Neural cell (in vitro differentiated cells): ENCODE measurements at regions not wholly inside any gene's neighbourhood (a gene's known extent, or its start where the extent isn't known, plus 50 kb on each side); places are given as distances from the start of the nearest gene placed in this dataset.

Experiments used
- H2AFZ ChIP-seq: fragments of 200-600, 300-800 bp; sonication (generic), shearing (Covaris generic); 2 replicates; pipeline ENCODE4 v1.6.0; 2014; ENCODE audit warnings: low read depth, mild to moderate bottlenecking, antibody characterized with exemption, low read length, moderate library complexity
- H3F3A ChIP-seq: fragments of 200-600 bp; shearing (Covaris generic); 2 replicates; pipeline ENCODE4 v1.6.1; 2016; ENCODE audit warnings: mild to moderate bottlenecking, moderate library complexity, mixed read lengths, antibody characterized with exemption, low read length; ENCODE audit not compliant: insufficient read depth, poor library complexity, severe bottlenecking
- H3K27ac ChIP-seq: fragments of 200-600, 300-800 bp; sonication (generic), shearing (Covaris generic); 2 replicates; pipeline ENCODE4 v1.5.1; 2014; ENCODE audit warnings: mild to moderate bottlenecking, low read length, moderate library complexity
- H3K27me3 ChIP-seq: fragments of 300-800, 200-600 bp; sonication (generic), shearing (Covaris generic); 2 replicates; pipeline ENCODE4 v1.6.0; 2014; ENCODE audit warnings: mild to moderate bottlenecking, low read depth, low read length, moderate library complexity; ENCODE audit not compliant: insufficient read depth
- H3K36me3 ChIP-seq: fragments of 300-800, 200-600 bp; sonication (generic), shearing (Covaris generic); 2 replicates; pipeline ENCODE4 v1.5.1; 2014; ENCODE audit warnings: mild to moderate bottlenecking, antibody characterized with exemption, low read length, moderate library complexity; ENCODE audit not compliant: insufficient read depth
- H3K4me2 ChIP-seq: fragments of 300-800, 200-600 bp; sonication (generic), shearing (Covaris generic); 2 replicates; pipeline ENCODE4 v1.6.0; 2014; ENCODE audit warnings: mild to moderate bottlenecking, low read length
- H3K4me3 ChIP-seq: fragments of 300-800, 200-600 bp; sonication (generic), shearing (Covaris generic); 2 replicates; pipeline ENCODE4 v1.5.1; 2014; ENCODE audit warnings: mild to moderate bottlenecking, low read length, moderate library complexity
- H3K79me2 ChIP-seq: fragments of 200-600 bp; shearing (Covaris generic); replicated peaks from 2 replicates; pipeline ENCODE4 v1.6.0; 2014; ENCODE audit warnings: mild to moderate bottlenecking, low read length, moderate library complexity; ENCODE audit not compliant: insufficient read depth
- H3K9ac ChIP-seq: fragments of 300-800, 200-600 bp; sonication (generic), shearing (Covaris generic); 2 replicates; pipeline ENCODE4 v1.6.1; 2016; ENCODE audit warnings: mild to moderate bottlenecking, low read length, mixed read lengths
- H3K9me2 ChIP-seq: fragments of 200-600 bp; shearing (Covaris generic); 2 replicates; pipeline ENCODE4 v1.6.1; 2016; ENCODE audit warnings: mild to moderate bottlenecking, low read length, mixed read lengths; ENCODE audit not compliant: insufficient read depth
- H3K9me3 ChIP-seq: fragments of 200-600, 300-800 bp; sonication (generic), shearing (Covaris generic); 2 replicates; pipeline ENCODE4 v1.6.1; 2016; ENCODE audit warnings: mild to moderate bottlenecking, mixed run types, low read length, moderate library complexity, mixed read lengths
- H4K20me1 ChIP-seq: fragments of 200-600 bp; shearing (Covaris generic); 2 replicates; pipeline ENCODE4 v1.6.1; 2016; ENCODE audit warnings: mild to moderate bottlenecking, mixed run types; ENCODE audit not compliant: insufficient read depth
- EP300 ChIP-seq: fragments of 450-650 bp; conservative IDR thresholded peaks from 2 replicates; pipeline ENCODE4 v1.6.1; 2014; ENCODE audit warnings: antibody characterized with exemption, mild to moderate bottlenecking, moderate library complexity; ENCODE audit not compliant: poor library complexity, severe bottlenecking
- EZH2 ChIP-seq: fragments of 200-600, 300-800 bp; shearing (Covaris generic), sonication (generic); IDR thresholded peaks from 2 replicates; pipeline ENCODE4 v1.6.1; 2014; ENCODE audit warnings: antibody characterized with exemption, low read length, borderline replicate concordance, mild to moderate bottlenecking; ENCODE audit not compliant: insufficient read depth, poor library complexity, severe bottlenecking
- MXI1 ChIP-seq: fragments of 450-650 bp; conservative IDR thresholded peaks from 2 replicates; pipeline ENCODE4 v1.6.1; 2014; ENCODE audit warnings: antibody characterized with exemption, mild to moderate bottlenecking; ENCODE audit not compliant: poor library complexity, severe bottlenecking
- POLR2AphosphoS5 ChIP-seq: IDR thresholded peaks from 2 replicates; pipeline ENCODE4 v1.6.1; 2012
- RAD21 ChIP-seq: fragments of 450-650 bp; conservative IDR thresholded peaks from 2 replicates; pipeline ENCODE4 v1.6.1; 2014; ENCODE audit warnings: antibody characterized with exemption, mild to moderate bottlenecking, moderate library complexity
- SMC3 ChIP-seq: fragments of 450-650 bp; conservative IDR thresholded peaks from 2 replicates; pipeline ENCODE4 v1.6.1; 2014; ENCODE audit warnings: antibody characterized with exemption, mild to moderate bottlenecking, moderate library complexity; ENCODE audit not compliant: poor library complexity
- TAF1 ChIP-seq: IDR thresholded peaks from 2 replicates; pipeline ENCODE4 v1.6.1; 2012; ENCODE audit warnings: low read depth
- TF ChIP-seq, protein P1 (sequence below): fragments of 450-650 bp; IDR thresholded peaks from 2 replicates; pipeline ENCODE4 v1.5.1; 2014; ENCODE audit warnings: antibody characterized with exemption, mild to moderate bottlenecking, moderate library complexity; ENCODE audit not compliant: poor library complexity, severe bottlenecking
- TF ChIP-seq, protein P2 (sequence below): IDR thresholded peaks from 2 replicates; pipeline ENCODE4 v1.6.1; 2012; ENCODE audit warnings: borderline replicate concordance

DNA sequence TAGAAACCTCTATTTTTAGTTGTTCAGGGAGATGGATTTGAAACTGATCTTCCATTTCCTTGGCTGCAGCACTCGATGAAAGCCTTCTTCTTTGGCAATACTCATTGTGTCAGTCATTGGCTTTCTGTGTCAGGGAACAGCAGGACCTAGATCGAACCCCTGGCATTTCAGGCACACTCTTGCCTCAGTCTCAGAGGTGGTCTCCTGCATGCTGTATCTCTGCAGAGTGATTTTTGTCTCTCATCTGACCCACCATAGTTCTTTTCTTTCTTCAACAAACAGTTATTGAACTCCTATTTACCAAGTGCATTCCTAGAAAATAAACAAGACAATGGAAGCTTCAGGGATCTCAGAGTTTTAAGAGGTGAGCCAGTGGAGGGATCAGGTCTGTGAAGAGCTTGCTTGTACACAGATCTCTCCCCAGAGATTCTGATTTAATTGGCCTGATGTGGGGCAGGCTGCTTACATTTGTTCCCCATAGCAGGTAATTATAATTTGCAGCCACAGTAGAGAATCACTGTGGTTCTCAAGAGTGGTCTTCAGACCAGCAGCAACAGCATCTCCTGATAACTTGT is 473.1 kb upstream of the TCF4 start:
- Histone ChIP-seq H3K4me2 (no peak overlapping the region), H2AFZ (no peak overlapping the region), H3K27ac (no peak overlapping the region), H3K27me3 (no peaks in the 10 kb centered on the region), H3K9me2 (no peaks in the 10 kb centered on the region), H3K9me3 (no peaks in the 10 kb centered on the region), H3K79me2 (no peaks in the 10 kb centered on the region), H4K20me1 (no peaks in the 10 kb centered on the region), H3F3A (no peaks in the 10 kb centered on the region), H3K9ac (no peak overlapping the region), H3K36me3 (no peaks in the 10 kb centered on the region), H3K4me3 (no peak overlapping the region)
- TF ChIP-seq RAD21 = no peak
- TF ChIP-seq, protein P1, sequence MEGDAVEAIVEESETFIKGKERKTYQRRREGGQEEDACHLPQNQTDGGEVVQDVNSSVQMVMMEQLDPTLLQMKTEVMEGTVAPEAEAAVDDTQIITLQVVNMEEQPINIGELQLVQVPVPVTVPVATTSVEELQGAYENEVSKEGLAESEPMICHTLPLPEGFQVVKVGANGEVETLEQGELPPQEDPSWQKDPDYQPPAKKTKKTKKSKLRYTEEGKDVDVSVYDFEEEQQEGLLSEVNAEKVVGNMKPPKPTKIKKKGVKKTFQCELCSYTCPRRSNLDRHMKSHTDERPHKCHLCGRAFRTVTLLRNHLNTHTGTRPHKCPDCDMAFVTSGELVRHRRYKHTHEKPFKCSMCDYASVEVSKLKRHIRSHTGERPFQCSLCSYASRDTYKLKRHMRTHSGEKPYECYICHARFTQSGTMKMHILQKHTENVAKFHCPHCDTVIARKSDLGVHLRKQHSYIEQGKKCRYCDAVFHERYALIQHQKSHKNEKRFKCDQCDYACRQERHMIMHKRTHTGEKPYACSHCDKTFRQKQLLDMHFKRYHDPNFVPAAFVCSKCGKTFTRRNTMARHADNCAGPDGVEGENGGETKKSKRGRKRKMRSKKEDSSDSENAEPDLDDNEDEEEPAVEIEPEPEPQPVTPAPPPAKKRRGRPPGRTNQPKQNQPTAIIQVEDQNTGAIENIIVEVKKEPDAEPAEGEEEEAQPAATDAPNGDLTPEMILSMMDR = no peak
- no peak for TF ChIP-seq TAF1

DNA sequence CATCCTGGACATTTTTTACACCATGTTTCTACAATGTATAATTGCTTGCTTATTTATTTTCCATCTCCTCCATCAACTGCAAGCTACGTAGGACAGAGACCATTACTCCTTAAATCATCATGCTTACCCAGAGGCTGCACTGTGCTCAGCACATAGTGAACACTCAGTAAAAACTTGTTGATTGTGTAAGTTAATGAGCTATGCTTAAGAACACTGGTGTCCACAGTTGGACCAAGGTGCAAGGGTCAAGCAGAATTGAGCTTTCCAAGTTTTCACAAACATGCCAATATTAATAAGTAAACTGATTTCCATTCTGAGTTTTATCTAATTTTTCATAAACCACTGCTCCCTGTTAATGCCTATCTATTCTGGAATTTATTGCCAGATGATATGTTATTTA is 464.2 kb upstream of the TCF4 start:
- no peaks in the 10 kb centered on the region for H4K20me1 ChIP-seq
- no peaks in the 10 kb centered on the region for H3K9me3 ChIP-seq
- H3K27me3 ChIP-seq = no peaks in the 10 kb centered on the region
- H3K27ac ChIP-seq = no peak overlapping the region
- no peak overlapping the region for H3K4me3 ChIP-seq
- H3K36me3 ChIP-seq = no peaks in the 10 kb centered on the region
- no peak overlapping the region for H2AFZ ChIP-seq
- H3K9me2 ChIP-seq = no peaks in the 10 kb centered on the region
- H3K9ac ChIP-seq = no peak overlapping the region
- no peaks in the 10 kb centered on the region for H3F3A ChIP-seq
- H3K4me2 ChIP-seq = no peak overlapping the region
- TF ChIP-seq TAF1 (no peak), EP300 (no peak), RAD21 (no peak), MXI1 (no peak), POLR2AphosphoS5 (no peak), SMC3 (no peak), EZH2 (no peak)
- TF ChIP-seq, protein P1 = no peak
- TF ChIP-seq, protein P2, sequence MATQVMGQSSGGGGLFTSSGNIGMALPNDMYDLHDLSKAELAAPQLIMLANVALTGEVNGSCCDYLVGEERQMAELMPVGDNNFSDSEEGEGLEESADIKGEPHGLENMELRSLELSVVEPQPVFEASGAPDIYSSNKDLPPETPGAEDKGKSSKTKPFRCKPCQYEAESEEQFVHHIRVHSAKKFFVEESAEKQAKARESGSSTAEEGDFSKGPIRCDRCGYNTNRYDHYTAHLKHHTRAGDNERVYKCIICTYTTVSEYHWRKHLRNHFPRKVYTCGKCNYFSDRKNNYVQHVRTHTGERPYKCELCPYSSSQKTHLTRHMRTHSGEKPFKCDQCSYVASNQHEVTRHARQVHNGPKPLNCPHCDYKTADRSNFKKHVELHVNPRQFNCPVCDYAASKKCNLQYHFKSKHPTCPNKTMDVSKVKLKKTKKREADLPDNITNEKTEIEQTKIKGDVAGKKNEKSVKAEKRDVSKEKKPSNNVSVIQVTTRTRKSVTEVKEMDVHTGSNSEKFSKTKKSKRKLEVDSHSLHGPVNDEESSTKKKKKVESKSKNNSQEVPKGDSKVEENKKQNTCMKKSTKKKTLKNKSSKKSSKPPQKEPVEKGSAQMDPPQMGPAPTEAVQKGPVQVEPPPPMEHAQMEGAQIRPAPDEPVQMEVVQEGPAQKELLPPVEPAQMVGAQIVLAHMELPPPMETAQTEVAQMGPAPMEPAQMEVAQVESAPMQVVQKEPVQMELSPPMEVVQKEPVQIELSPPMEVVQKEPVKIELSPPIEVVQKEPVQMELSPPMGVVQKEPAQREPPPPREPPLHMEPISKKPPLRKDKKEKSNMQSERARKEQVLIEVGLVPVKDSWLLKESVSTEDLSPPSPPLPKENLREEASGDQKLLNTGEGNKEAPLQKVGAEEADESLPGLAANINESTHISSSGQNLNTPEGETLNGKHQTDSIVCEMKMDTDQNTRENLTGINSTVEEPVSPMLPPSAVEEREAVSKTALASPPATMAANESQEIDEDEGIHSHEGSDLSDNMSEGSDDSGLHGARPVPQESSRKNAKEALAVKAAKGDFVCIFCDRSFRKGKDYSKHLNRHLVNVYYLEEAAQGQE = no peak
- no peaks in the 10 kb centered on the region for H3K79me2 ChIP-seq
